ENCODE measurements at regions not wholly inside any gene's neighbourhood (a gene's known extent, or its start where the extent isn't known, plus 50 kb on each side); places are given as distances from the start of the nearest gene placed in this dataset.

DNA sequence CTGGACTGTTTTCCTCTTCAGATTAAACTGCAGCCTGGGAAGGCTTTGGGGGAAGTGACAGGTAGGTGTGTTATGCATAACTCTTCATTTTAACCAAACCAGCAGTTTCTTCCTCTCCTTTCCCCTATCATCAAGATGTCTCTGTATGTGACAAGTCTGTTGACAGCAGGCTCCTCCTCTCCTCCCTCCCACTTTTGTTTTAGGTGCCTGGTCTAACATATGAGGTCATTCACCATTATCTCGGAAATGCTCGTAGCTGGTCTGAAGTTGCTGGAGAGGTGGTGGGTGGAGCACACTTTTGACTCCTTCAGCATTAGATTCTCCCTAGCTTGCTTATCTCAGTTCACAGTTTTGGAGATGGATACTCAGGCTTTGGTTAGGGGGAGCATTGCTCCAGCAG, 571.0 kb upstream of the EEF2KMT start:
- DNase-seq (no peak), ATAC-seq (no peak)
- Mint-ChIP-seq H3K4me1 (ENCODE audit: low read depth) (no peaks in the 10 kb centered on the region), H3K4me3 (no peak overlapping the region), H3K27me3 (ENCODE audit: low read depth) (no peaks in the 10 kb centered on the region), H3K9me3 (peaks cover 7% of the 10 kb centered on the region), H3K36me3 (ENCODE audit: insufficient read depth) (no peaks in the 10 kb centered on the region)

DNA sequence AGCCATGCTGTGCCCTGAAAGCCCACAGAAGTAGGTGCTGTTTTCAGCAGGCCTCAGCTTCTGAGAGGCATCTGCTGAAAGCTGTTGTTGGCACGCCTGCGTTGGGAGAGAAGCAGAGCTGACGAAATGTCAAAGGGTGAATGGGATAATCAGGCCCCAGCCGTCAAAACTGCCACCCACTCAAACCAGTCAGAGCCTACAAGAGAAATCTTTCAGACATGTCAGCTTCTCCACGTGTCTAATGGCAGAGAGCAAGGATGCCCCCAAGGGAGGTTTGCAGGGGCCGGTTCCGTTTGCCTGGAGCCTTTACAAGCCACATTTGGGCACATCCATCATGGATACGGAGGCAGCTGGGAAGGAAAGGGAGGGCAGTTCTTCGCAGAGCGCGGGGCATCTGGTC, 568.2 kb upstream of the EEF2KMT start:
- no peak for ATAC-seq
- H3K4me1 Mint-ChIP-seq (ENCODE audit: low read depth): no peaks in the 10 kb centered on the region
- DNase-seq: no peak
- no peaks in the 10 kb centered on the region for H3K27me3 Mint-ChIP-seq (ENCODE audit: low read depth)
- H3K36me3 Mint-ChIP-seq (ENCODE audit: insufficient read depth): no peaks in the 10 kb centered on the region
- H3K9me3 Mint-ChIP-seq: peaks cover 7% of the 10 kb centered on the region
- H3K4me3 Mint-ChIP-seq: no peak overlapping the region

DNA sequence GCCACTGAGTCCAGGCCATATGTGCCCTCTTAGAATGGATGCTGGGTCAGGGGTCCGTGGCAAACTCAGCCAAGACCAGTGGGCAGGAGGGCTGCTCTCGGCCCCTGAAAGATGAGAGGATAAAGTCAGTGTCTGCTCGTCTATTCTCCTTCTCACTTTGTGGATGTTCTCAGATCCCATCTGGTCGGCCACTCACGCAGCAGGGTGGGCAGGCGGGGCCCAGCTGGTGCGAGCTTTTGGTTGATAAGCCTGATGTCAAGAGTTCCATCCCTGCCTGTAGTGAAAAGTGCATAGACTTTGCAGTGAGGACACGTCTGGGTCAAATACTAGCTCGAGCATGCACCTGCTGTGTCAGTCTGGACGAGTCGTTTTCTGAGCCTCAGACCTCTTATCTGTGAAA, 556.2 kb upstream of the EEF2KMT start:
- H3K4me3 Mint-ChIP-seq: no peak overlapping the region
- DNase-seq (no peak), ATAC-seq (no peak)
- no peaks in the 10 kb centered on the region for H3K4me1 Mint-ChIP-seq (ENCODE audit: low read depth)
- H3K9me3 Mint-ChIP-seq: no peaks in the 10 kb centered on the region
- H3K27me3 Mint-ChIP-seq (ENCODE audit: low read depth): no peaks in the 10 kb centered on the region
- H3K36me3 Mint-ChIP-seq (ENCODE audit: insufficient read depth): no peaks in the 10 kb centered on the region

DNA sequence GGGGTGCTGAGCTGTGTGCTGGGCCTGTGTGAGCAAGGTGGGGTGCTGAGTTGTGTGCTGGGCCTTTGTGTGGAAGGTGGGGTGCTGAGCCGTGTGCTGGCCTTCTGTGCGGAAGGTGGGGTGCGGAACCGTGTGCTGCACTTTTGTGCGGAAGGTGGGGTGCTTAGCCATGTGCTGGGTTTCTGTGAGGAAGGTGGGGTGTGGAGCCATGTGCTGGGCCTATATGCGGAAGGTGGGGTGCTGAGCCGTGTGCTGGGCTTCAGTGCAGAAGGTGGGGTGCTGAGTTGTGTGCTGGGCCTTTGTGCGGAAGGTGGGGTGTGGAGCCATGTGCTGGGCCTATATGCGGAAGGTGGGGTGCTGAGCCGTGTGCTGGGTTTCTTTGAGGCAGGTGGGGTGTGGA, 555.4 kb upstream of the EEF2KMT start:
- no peak for ATAC-seq
- no peaks in the 10 kb centered on the region for H3K4me1 Mint-ChIP-seq (ENCODE audit: low read depth)
- no peak overlapping the region for H3K4me3 Mint-ChIP-seq
- no peaks in the 10 kb centered on the region for H3K9me3 Mint-ChIP-seq
- no peaks in the 10 kb centered on the region for H3K27me3 Mint-ChIP-seq (ENCODE audit: low read depth)
- no peaks in the 10 kb centered on the region for H3K36me3 Mint-ChIP-seq (ENCODE audit: insufficient read depth)
- DNase-seq: no peak

DNA sequence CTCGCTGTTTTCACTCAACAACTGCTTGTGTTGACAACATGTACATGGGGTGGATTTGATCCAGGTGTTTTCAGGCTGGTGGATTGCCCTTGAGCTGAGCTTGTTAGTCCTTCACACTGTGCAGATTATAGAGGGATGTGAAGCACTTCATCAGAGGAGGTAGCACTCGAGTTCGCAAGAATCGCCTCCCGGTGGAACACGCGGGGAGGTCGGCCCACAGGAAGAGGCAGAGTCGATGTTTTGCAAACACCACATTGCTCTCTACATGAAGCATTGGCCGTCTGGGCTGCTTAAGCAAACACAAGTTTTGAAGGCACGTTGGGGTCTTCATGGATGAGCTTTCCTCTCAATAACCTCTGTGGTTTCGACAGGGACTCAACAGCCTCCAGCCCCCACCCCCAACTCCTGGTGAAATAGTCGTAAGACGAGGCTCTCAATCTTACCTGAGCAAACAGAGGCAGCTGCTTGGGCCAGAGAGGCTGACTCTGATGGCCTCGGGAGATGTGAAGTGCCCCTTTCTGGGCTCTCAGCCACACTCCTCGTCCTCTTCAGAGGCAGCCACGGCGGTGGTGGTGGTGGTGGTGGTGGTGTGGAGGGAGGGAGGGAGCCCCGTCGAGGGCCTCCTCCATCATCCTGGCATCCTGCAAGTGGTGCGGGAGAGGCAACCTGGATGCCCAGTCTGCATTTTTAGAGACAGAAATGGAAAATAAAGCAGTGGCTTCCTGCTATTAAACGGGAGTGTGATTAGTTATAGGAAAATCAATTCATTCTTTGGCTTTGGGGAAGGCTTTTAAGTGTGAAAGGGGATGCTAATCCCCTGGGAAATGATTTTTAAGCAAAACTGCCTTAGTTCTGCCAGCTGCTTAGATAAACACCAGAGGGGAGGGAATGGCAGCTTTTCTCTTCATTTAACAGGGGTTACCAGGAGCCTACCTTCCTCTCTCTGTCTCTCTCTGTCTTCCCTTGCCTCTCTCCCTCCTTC, 552.5 kb upstream of the EEF2KMT start:
- ATAC-seq: no peak
- Mint-ChIP-seq H3K4me1 (ENCODE audit: low read depth) (no peaks in the 10 kb centered on the region), H3K27me3 (ENCODE audit: low read depth) (no peaks in the 10 kb centered on the region), H3K4me3 (no peak overlapping the region), H3K9me3 (no peaks in the 10 kb centered on the region), H3K36me3 (ENCODE audit: insufficient read depth) (no peaks in the 10 kb centered on the region)
- no peak for DNase-seq

DNA sequence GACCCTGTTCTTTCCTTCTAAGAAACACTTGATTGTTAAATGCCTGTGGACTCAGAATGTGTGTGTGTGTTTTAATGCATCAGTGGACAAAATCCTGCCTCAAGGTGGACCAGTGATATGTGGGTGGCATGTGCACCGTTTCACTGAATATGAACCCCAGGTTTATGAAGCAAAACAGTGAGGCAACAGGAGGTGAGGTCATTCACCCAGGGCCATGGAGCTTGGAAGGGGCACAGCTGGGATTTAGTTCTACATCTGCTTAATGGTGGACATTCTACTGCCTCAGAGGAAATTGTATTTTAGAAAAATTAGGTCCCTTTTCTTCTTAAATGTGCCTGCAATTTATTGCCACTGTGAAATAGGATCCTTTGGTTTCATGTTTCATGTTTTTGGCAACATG, 549.5 kb upstream of the EEF2KMT start:
- Mint-ChIP-seq H3K4me3 (no peak overlapping the region), H3K27me3 (ENCODE audit: low read depth) (no peaks in the 10 kb centered on the region), H3K36me3 (ENCODE audit: insufficient read depth) (no peaks in the 10 kb centered on the region), H3K4me1 (ENCODE audit: low read depth) (no peaks in the 10 kb centered on the region), H3K9me3 (no peaks in the 10 kb centered on the region)
- ATAC-seq: no peak
- DNase-seq: no peak

DNA sequence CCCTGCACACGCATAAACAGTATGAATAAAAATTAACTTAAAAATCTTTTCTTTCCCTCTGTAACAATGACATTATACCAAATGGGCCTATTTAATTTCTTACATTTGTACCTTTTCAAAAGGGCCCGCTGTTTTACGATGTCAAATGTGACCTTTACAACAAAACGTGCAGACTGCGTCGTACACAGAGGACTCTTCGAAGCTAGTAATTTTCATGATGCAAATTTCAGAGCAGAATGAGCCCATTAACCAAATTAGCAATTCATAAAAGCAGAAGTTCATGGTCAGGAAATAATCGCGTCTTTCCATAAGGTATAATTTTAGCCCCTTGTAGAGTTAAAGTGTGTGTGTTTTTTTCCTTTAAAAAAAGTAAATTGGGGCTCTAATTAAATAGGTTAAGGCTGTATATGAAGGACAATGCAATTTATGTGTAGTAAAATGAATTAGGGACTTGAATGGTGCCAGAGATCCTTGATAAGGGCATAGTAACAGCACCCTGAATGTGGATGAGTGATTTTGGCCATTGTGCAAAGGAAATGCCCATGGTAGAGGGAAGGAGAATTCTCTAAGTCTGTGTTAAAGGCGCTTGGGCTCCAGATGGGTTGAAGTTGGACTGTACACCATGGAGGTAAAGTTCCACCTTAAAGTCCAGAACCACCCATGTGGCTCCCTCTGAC, 546.4 kb upstream of the EEF2KMT start:
- Mint-ChIP-seq H3K4me1 (ENCODE audit: low read depth) (no peaks in the 10 kb centered on the region), H3K9me3 (peaks cover 10% of the 10 kb centered on the region), H3K36me3 (ENCODE audit: insufficient read depth) (no peaks in the 10 kb centered on the region), H3K27me3 (ENCODE audit: low read depth) (peaks cover 2% of the 10 kb centered on the region), H3K4me3 (no peak overlapping the region)
- no peak for DNase-seq
- no peak for ATAC-seq

DNA sequence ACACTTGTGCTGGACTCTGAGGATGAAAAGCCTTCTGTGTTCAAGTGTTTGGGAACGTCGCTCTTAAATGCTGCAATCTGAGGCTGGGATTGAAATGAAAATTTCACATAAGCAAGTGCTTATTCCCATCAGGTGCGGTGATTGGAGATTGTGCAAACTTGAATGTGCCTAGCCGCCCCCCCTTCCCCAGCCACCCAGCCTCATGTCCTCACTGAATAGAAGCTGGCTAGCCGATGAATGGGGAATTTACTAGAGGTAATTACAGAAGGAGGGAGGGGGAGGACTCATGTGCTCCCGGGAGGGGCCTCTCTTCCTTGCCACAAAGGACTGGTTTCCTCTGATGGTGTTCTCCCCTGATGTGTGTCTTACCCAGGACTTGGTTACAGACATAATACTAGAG, 544.8 kb upstream of the EEF2KMT start:
- Mint-ChIP-seq H3K9me3 (peaks cover 10% of the 10 kb centered on the region), H3K36me3 (ENCODE audit: insufficient read depth) (no peaks in the 10 kb centered on the region), H3K4me1 (ENCODE audit: low read depth) (no peaks in the 10 kb centered on the region), H3K4me3 (no peak overlapping the region), H3K27me3 (ENCODE audit: low read depth) (peaks cover 2% of the 10 kb centered on the region)
- no peak for DNase-seq
- ATAC-seq: no peak

DNA sequence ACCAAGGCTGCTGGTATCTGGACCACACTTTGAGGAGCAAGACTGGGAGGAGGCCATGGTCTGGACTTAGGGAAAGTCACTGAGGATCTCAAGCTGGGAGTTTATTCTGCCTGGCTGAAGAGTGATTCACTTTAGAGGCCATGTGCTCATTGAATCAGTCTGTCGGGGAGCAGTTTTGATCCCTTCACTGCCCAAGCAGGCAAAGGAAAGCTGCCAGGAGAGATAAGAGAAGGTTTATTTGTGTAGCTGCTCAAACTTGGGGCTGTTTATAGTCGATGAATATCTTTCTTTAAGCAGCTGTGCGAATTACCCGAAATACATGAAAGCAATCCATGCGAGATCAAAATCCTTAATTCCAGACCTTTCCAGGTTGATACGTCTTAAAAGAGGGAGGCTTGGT, 544.4 kb upstream of the EEF2KMT start:
- H3K27me3 Mint-ChIP-seq (ENCODE audit: low read depth): peaks cover 2% of the 10 kb centered on the region
- DNase-seq (no peak), ATAC-seq (no peak)
- H3K36me3 Mint-ChIP-seq (ENCODE audit: insufficient read depth): no peaks in the 10 kb centered on the region
- H3K4me1 Mint-ChIP-seq (ENCODE audit: low read depth): no peaks in the 10 kb centered on the region
- no peak overlapping the region for H3K4me3 Mint-ChIP-seq
- peaks cover 10% of the 10 kb centered on the region for H3K9me3 Mint-ChIP-seq

DNA sequence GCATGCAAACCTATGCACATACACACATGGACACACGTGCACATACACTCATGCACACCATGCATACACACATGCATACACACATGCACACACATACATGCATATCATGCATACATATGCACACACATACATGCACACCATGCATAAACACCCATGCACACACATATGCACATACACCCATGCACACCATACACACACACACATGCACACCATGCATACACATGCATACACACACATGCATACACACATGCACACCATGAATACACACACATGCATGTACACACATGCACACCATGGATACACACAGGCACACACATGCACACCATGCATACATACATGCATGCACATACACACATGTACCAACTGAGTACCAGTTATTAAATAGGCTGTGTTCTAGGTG, 543.3 kb upstream of the EEF2KMT start:
- Mint-ChIP-seq H3K36me3 (ENCODE audit: insufficient read depth) (no peaks in the 10 kb centered on the region), H3K27me3 (ENCODE audit: low read depth) (peaks cover 2% of the 10 kb centered on the region), H3K9me3 (peaks cover 10% of the 10 kb centered on the region), H3K4me3 (no peak overlapping the region), H3K4me1 (ENCODE audit: low read depth) (no peaks in the 10 kb centered on the region)
- DNase-seq (no peak), ATAC-seq (no peak)

DNA sequence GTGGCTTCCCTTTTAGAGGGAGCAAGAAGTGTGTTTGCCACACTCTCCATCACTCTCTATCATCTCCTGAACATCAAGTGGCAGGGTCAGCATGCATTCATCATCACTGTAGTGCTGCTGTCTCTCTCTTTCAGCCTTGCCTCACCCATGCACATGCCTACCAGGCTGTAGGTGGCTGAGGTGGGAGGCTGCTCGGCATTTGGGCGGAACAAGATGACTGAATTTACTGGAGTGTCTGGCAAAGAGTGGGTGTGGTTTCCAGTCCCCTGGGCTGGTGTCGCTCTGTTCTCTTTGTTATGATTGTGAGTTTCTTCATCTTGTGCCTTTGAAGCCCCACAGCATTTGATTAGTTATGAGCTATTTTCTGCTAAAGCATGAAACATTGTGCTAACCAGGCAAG, 541.9 kb upstream of the EEF2KMT start:
- no peak for ATAC-seq
- Mint-ChIP-seq H3K27me3 (ENCODE audit: low read depth) (peaks cover 2% of the 10 kb centered on the region), H3K36me3 (ENCODE audit: insufficient read depth) (no peaks in the 10 kb centered on the region), H3K9me3 (peaks cover 10% of the 10 kb centered on the region), H3K4me1 (ENCODE audit: low read depth) (no peaks in the 10 kb centered on the region), H3K4me3 (no peak overlapping the region)
- DNase-seq: no peak

DNA sequence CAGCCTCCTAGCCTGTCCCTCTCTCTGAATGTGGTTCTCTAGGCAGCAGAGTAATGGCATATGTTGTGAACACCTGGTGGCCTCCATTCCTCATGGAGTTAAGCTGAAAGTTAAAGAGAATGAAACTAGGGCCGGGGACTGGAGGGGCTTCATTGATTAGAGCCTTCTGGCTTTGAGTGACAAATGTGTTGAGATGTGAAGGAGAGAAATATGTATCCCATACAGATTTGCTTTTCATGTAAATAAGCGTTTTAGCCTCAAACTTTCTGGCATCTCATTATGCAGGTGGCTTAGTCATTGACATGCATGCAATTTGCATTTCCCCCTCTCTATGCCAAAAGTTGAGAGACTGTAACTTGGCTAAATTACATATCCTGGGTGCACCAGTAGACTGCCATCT, 537.7 kb upstream of the EEF2KMT start:
- ATAC-seq (no peak), DNase-seq (no peak)
- H3K27me3 Mint-ChIP-seq (ENCODE audit: low read depth): peaks cover 3% of the 10 kb centered on the region
- H3K4me1 Mint-ChIP-seq (ENCODE audit: low read depth): no peaks in the 10 kb centered on the region
- H3K9me3 Mint-ChIP-seq: peaks cover under 1% of the 10 kb centered on the region
- no peak overlapping the region for H3K4me3 Mint-ChIP-seq
- no peaks in the 10 kb centered on the region for H3K36me3 Mint-ChIP-seq (ENCODE audit: insufficient read depth)

DNA sequence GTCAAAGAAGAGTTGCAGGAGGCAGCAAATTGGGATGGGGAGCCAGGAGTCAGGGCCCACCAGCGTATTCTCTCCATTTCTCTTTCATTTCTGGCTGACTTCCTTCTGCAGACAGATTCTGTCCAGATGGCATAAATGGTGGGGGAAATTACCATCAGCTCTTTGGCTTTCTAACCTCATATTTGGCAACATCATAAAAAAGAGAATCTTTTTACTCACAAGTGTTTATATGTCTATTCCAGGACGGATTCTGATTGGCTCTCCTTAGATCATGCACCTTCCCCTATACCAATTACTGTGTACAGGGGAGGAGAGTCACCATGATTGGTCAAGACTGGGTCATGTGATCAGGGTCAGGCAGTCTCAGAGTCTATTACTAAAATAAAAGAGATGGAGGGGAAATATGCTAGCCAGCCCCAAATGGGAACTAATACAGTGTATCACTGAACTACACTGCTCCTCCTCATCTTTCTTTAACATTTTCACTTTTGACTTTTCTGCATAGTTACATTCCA, 537.1 kb upstream of the EEF2KMT start:
- H3K36me3 Mint-ChIP-seq (ENCODE audit: insufficient read depth): no peaks in the 10 kb centered on the region
- DNase-seq (no peak), ATAC-seq (no peak)
- H3K27me3 Mint-ChIP-seq (ENCODE audit: low read depth): peaks cover 3% of the 10 kb centered on the region
- H3K4me3 Mint-ChIP-seq: no peak overlapping the region
- H3K9me3 Mint-ChIP-seq: peaks cover 3% of the 10 kb centered on the region
- no peaks in the 10 kb centered on the region for H3K4me1 Mint-ChIP-seq (ENCODE audit: low read depth)

DNA sequence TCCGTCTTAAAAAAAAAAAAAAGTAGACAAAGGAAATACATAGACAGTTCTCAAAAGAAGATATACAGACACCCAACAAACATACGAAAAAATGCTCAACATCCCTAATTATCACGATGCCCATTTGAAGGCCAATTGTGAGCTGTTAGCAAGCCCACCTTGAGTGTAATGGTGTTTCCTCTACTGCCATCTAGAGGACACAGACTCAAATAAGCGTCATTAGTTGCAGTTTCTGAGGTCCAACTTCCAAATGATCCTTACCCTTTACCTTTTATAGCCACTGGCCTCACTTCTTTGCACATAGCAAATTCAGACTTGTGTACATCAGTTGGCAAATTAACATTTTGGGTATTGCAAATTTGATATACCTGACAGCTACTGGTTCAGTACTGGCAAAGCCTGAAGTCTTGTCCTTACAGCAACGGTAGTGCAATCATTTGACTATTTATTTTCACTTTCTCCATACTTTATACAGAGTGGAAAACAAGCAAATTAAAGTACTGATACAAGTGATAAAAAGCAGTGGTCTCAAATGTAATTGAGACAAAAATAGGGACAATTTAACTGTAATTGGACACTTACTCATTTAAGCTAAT, 536.3 kb upstream of the EEF2KMT start:
- no peak overlapping the region for H3K4me3 Mint-ChIP-seq
- H3K4me1 Mint-ChIP-seq (ENCODE audit: low read depth): no peaks in the 10 kb centered on the region
- H3K9me3 Mint-ChIP-seq: peaks cover 6% of the 10 kb centered on the region
- peaks cover 3% of the 10 kb centered on the region for H3K27me3 Mint-ChIP-seq (ENCODE audit: low read depth)
- H3K36me3 Mint-ChIP-seq (ENCODE audit: insufficient read depth): no peaks in the 10 kb centered on the region
- ATAC-seq (no peak), DNase-seq (no peak)
